ENCODE measurements at regions not wholly inside any gene's neighbourhood (a gene's known extent, or its start where the extent isn't known, plus 50 kb on each side); places are given as distances from the start of the nearest gene placed in this dataset.

- H3K4me3 ChIP-seq (ENCODE audit: control insufficient read depth, low read depth, low read length): no peak overlapping the region
- DNase-seq (ENCODE audit: low read depth): no peak
- TF ChIP-seq CTCF (IDR thresholded peaks at IDR 0.05; ENCODE audit: control insufficient read depth, insufficient read depth, low read depth, low read length, missing control alignments): no peak
Measured at GRCh38 chr14:40386433-40386832, 954.2 kb upstream of the FBXO33 start.

- no peak for TF ChIP-seq CTCF (IDR thresholded peaks at IDR 0.05; ENCODE audit: control insufficient read depth, insufficient read depth, low read depth, low read length, missing control alignments)
- DNase-seq (ENCODE audit: low read depth): no peak
- H3K4me3 ChIP-seq (ENCODE audit: control insufficient read depth, low read depth, low read length): no peak overlapping the region
Measured at GRCh38 chr14:40374221-40374620, 942.0 kb upstream of the FBXO33 start.

- TF ChIP-seq CTCF (IDR thresholded peaks at IDR 0.05; ENCODE audit: control insufficient read depth, insufficient read depth, low read depth, low read length, missing control alignments): no peak
- no peak overlapping the region for H3K4me3 ChIP-seq (ENCODE audit: control insufficient read depth, low read depth, low read length)
- DNase-seq (ENCODE audit: low read depth): no peak
Measured at GRCh38 chr14:40371011-40371410, 938.8 kb upstream of the FBXO33 start.

GRCh38 chr14:40368314-40368713 lies 936.1 kb upstream of the FBXO33 start:
- H3K4me3 ChIP-seq (ENCODE audit: control insufficient read depth, low read depth, low read length): no peak overlapping the region
- TF ChIP-seq CTCF (IDR thresholded peaks at IDR 0.05; ENCODE audit: control insufficient read depth, insufficient read depth, low read depth, low read length, missing control alignments): no peak
- DNase-seq (ENCODE audit: low read depth): no peak

- TF ChIP-seq CTCF (IDR thresholded peaks at IDR 0.05; ENCODE audit: control insufficient read depth, insufficient read depth, low read depth, low read length, missing control alignments): no peak
- DNase-seq (ENCODE audit: low read depth): no peak
- no peak overlapping the region for H3K4me3 ChIP-seq (ENCODE audit: control insufficient read depth, low read depth, low read length)
Measured at GRCh38 chr14:40367717-40368116, 935.5 kb upstream of the FBXO33 start.

GRCh38 chr14:40365305-40365704 lies 933.1 kb upstream of the FBXO33 start:
- no peak for DNase-seq (ENCODE audit: low read depth)
- no peak overlapping the region for H3K4me3 ChIP-seq (ENCODE audit: control insufficient read depth, low read depth, low read length)
- no peak for TF ChIP-seq CTCF (IDR thresholded peaks at IDR 0.05; ENCODE audit: control insufficient read depth, insufficient read depth, low read depth, low read length, missing control alignments)

- no peak overlapping the region for H3K4me3 ChIP-seq (ENCODE audit: control insufficient read depth, low read depth, low read length)
- TF ChIP-seq CTCF (IDR thresholded peaks at IDR 0.05; ENCODE audit: control insufficient read depth, insufficient read depth, low read depth, low read length, missing control alignments): no peak
- no peak for DNase-seq (ENCODE audit: low read depth)
Measured at GRCh38 chr14:40362856-40363255, 930.6 kb upstream of the FBXO33 start.

All from AG09309 (cell line).